OCI-LY3 (cell line): ENCODE measurements at regions not wholly inside any gene's neighbourhood (a gene's known extent, or its start where the extent isn't known, plus 50 kb on each side); places are given as distances from the start of the nearest gene placed in this dataset.

ENCODE experiments used
- H2AFZ ChIP-seq: fragments of 200-600, 300-600 bp; shearing (Covaris generic); 2 replicates; pipeline ENCODE4 v1.6.0; 2014; ENCODE audit warnings: antibody characterized with exemption, low read depth, low read length
- H3K27ac ChIP-seq: fragments of 200-600, 300-600 bp; sonication (generic); 2 replicates; pipeline ENCODE4 v1.5.1; 2014; ENCODE audit warnings: mild to moderate bottlenecking, low read length, moderate library complexity, mixed read lengths
- H3K27me3 ChIP-seq: fragments of 200-600, 300-600 bp; sonication (generic); 2 replicates; pipeline ENCODE4 v1.6.1; 2014; ENCODE audit warnings: low read depth, low read length, mixed read lengths
- H3K36me3 ChIP-seq: fragments of 200-600, 300-600 bp; sonication (generic); replicated peaks from 2 replicates; pipeline ENCODE3; 2014; ENCODE audit warnings: low read depth, low read length, mixed read lengths
- H3K4me1 ChIP-seq: fragments of 300-600, 200-600 bp; sonication (generic); 2 replicates; pipeline ENCODE4 v1.6.1; 2014; ENCODE audit warnings: low read length, mixed read lengths
- H3K4me2 ChIP-seq: fragments of 200-600, 300-600 bp; sonication (generic); 2 replicates; pipeline ENCODE4 v1.6.1; 2014; ENCODE audit warnings: low read length, mixed read lengths
- H3K4me3 ChIP-seq: fragments of 300-600, 200-600 bp; sonication (generic); 2 replicates; pipeline ENCODE4 v1.5.1; 2014; ENCODE audit warnings: antibody characterized with exemption, mild to moderate bottlenecking, low read length, moderate library complexity
- H3K79me2 ChIP-seq: fragments of 300-600, 200-600 bp; shearing (Covaris generic); 2 replicates; pipeline ENCODE4 v1.6.1; 2014; ENCODE audit warnings: mild to moderate bottlenecking, low read length, mixed read lengths
- H3K9ac ChIP-seq: fragments of 300-600, 200-600 bp; shearing (Covaris generic); 2 replicates; pipeline ENCODE4 v1.6.0; 2014; ENCODE audit warnings: mild to moderate bottlenecking, low read length, moderate library complexity
- H3K9me3 ChIP-seq: fragments of 200-600, 300-600 bp; shearing (Covaris generic); 2 replicates; pipeline ENCODE4 v1.6.1; 2014; ENCODE audit warnings: low read length, mixed read lengths; ENCODE audit not compliant: insufficient read depth
- H4K20me1 ChIP-seq: fragments of 200-600, 300-600 bp; sonication (generic); 2 replicates; pipeline ENCODE4 v1.6.1; 2016; ENCODE audit warnings: low read length, mixed read lengths; ENCODE audit not compliant: insufficient read depth
- CTCF ChIP-seq: fragments of 200-600, 300-600 bp; sonication (generic); IDR thresholded peaks from 2 replicates; pipeline ENCODE4 v1.5.1; 2014; ENCODE audit warnings: antibody characterized with exemption, low read length, low read depth
- EZH2phosphoT487 ChIP-seq: fragments of 200-600 bp; shearing (Covaris generic); IDR thresholded peaks from 2 replicates; pipeline ENCODE4 v1.6.1; 2018; ENCODE audit warnings: antibody characterized with exemption, mixed run types, low read depth

DNA sequence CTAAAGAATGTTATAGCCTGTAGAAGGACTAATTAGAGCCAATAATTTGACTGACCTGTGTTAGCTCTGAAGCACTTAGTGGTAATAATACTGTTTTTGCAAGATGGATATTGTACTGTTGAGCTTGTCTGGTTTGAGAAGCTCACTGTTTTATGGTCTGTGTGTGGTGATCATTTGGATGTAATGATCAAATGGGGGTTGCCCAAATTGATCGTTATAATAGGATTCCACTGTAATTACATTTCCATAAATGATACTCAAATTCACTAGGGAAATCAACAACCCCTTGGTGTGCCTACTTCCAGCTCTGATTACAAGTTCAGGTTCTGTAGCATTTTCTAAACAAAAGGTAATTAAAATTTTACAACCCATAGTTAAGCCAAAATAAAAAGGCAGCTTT is 971.4 kb downstream of the TTLL7 start:
- TF ChIP-seq EZH2phosphoT487 = no peak
- no peak for TF ChIP-seq CTCF
- peaks cover 3% of the 10 kb centered on the region; the same call in 1 of the 2 replicates for H3K9me3 ChIP-seq
- no peaks in the 10 kb centered on the region for H4K20me1 ChIP-seq
- H2AFZ ChIP-seq = no peak overlapping the region
- no peak overlapping the region for H3K27ac ChIP-seq
- H3K27me3 ChIP-seq = no peaks in the 10 kb centered on the region
- H3K4me3 ChIP-seq = no peak overlapping the region
- H3K79me2 ChIP-seq = no peaks in the 10 kb centered on the region
- H3K36me3 ChIP-seq = no peaks in the 10 kb centered on the region
- H3K9ac ChIP-seq = no peak overlapping the region
- no peak overlapping the region for H3K4me2 ChIP-seq
- H3K4me1 ChIP-seq = no peaks in the 10 kb centered on the region

GRCh38 chr1:83026745-83027144 is 972.2 kb downstream of the TTLL7 start:
- H3K4me1 ChIP-seq = no peaks in the 10 kb centered on the region
- H3K9me3 ChIP-seq = peaks cover 3% of the 10 kb centered on the region; the same call in 1 of the 2 replicates
- no peaks in the 10 kb centered on the region for H4K20me1 ChIP-seq
- no peak overlapping the region for H3K9ac ChIP-seq
- H3K4me2 ChIP-seq = no peak overlapping the region
- H3K27ac ChIP-seq = no peak overlapping the region
- no peak for TF ChIP-seq EZH2phosphoT487
- TF ChIP-seq CTCF = no peak
- no peak overlapping the region for H3K4me3 ChIP-seq
- H2AFZ ChIP-seq = no peak overlapping the region
- H3K27me3 ChIP-seq = no peaks in the 10 kb centered on the region
- no peaks in the 10 kb centered on the region for H3K79me2 ChIP-seq
- H3K36me3 ChIP-seq = no peaks in the 10 kb centered on the region

DNA sequence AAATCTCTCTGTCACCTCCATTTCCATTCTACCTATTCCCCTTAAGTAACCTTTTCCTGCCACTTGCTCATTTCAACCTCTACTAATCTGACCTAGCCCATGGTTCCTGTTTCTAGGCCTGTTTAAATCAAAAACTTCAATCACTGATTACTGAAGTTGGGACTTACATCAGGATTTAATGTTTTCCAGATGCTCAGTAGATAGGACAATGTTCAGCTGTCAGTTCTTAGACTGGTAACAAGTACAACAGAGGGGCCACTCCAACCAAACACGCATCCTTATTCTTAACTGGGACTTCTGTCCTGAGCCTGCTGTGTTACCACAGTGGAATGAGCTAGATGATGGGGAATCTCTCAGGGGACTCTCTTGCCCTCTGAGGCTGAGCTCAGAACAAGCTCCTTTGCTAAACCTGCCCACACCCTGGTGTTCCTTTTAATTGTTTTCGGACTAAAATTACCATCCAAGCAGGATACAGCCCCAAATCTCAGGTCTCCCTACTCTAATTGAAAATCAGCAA is 974.6 kb downstream of the TTLL7 start:
- Histone ChIP-seq H3K9me3 (0 out of 2 replicates have a peak, but pooled peaks cover 4% of the 10 kb centered on the region), H3K27ac (no peak overlapping the region), H3K27me3 (no peaks in the 10 kb centered on the region), H2AFZ (no peak overlapping the region), H3K9ac (no peak overlapping the region), H3K4me1 (no peaks in the 10 kb centered on the region), H3K36me3 (peaks cover 19% of the 10 kb centered on the region), H4K20me1 (no peaks in the 10 kb centered on the region), H3K4me2 (no peak overlapping the region), H3K4me3 (no peak overlapping the region), H3K79me2 (no peaks in the 10 kb centered on the region)
- TF ChIP-seq CTCF (no peak), EZH2phosphoT487 (no peak)

- Histone ChIP-seq H3K4me1 (no peaks in the 10 kb centered on the region), H3K4me2 (no peak overlapping the region), H3K36me3 (peaks cover 19% of the 10 kb centered on the region), H3K27ac (no peak overlapping the region), H3K9me3 (0 out of 2 replicates have a peak, but pooled peaks cover 4% of the 10 kb centered on the region), H2AFZ (no peak overlapping the region), H3K9ac (no peak overlapping the region), H3K27me3 (no peaks in the 10 kb centered on the region), H3K79me2 (no peaks in the 10 kb centered on the region), H3K4me3 (no peak overlapping the region), H4K20me1 (no peaks in the 10 kb centered on the region)
- TF ChIP-seq EZH2phosphoT487 (no peak), CTCF (no peak)
These were observed 975.7 kb downstream of the TTLL7 start for GRCh38 chr1:83023212-83023611.
